Hepatocyte (in vitro differentiated cells): ENCODE measurements at regions not wholly inside any gene's neighbourhood (a gene's known extent, or its start where the extent isn't known, plus 50 kb on each side); places are given as distances from the start of the nearest gene placed in this dataset.

Source experiments
- DNase-seq: peaks from one replicate; pipeline ENCODE4 v3.0.0-alpha.2; 2016; ENCODE audit warnings: low spot score
- H2AFZ ChIP-seq: fragments of 200-600 bp; sonication (generic); 2 replicates; pipeline ENCODE4 v1.6.0; 2016; ENCODE audit warnings: antibody characterized with exemption, mild to moderate bottlenecking
- H3K27ac ChIP-seq: fragments of 200-600 bp; sonication (generic); 2 replicates; pipeline ENCODE4 v1.5.1; 2016; ENCODE audit warnings: mild to moderate bottlenecking
- H3K27me3 ChIP-seq: fragments of 200-600 bp; sonication (generic); 2 replicates; pipeline ENCODE4 v1.6.1; 2016
- H3K36me3 ChIP-seq: fragments of 200-600 bp; sonication (generic); replicated peaks from 2 replicates; pipeline ENCODE4 v1.5.1; 2016; ENCODE audit warnings: low read depth; ENCODE audit not compliant: insufficient read depth
- H3K4me1 ChIP-seq: fragments of 200-600 bp; sonication (generic); 2 replicates; pipeline ENCODE4 v1.5.1; 2016; ENCODE audit warnings: mild to moderate bottlenecking, moderate library complexity; ENCODE audit not compliant: insufficient read depth
- H3K4me2 ChIP-seq: fragments of 200-600 bp; sonication (generic); 2 replicates; pipeline ENCODE4 v1.6.0; 2016
- H3K4me3 ChIP-seq: fragments of 200-600 bp; sonication (generic); 2 replicates; pipeline ENCODE4 v1.5.1; 2016; ENCODE audit warnings: mild to moderate bottlenecking
- H3K79me2 ChIP-seq: fragments of 200-600 bp; sonication (generic); 2 replicates; pipeline ENCODE4 v1.6.0; 2017; ENCODE audit warnings: mild to moderate bottlenecking
- H3K9me2 ChIP-seq: fragments of 200-600 bp; sonication (generic); replicated peaks from 2 replicates; pipeline ENCODE4 v1.6.0; 2017; ENCODE audit warnings: mild to moderate bottlenecking; ENCODE audit not compliant: insufficient read depth
- H3K9me3 ChIP-seq: fragments of 200-600 bp; sonication (generic); 2 replicates; pipeline ENCODE4 v1.5.1; 2016; ENCODE audit warnings: low read depth, mild to moderate bottlenecking
- H4K20me1 ChIP-seq: fragments of 200-600 bp; sonication (generic); 2 replicates; pipeline ENCODE4 v1.6.0; 2016; ENCODE audit warnings: mild to moderate bottlenecking; ENCODE audit not compliant: insufficient read depth, poor library complexity, severe bottlenecking
- EZH2 ChIP-seq: fragments of 200-600 bp; sonication (generic); IDR thresholded peaks from 2 replicates; pipeline ENCODE4 v1.6.1; 2016; ENCODE audit warnings: antibody characterized with exemption, mild to moderate bottlenecking, borderline replicate concordance
- EZH2phosphoT487 ChIP-seq: fragments of 200-600 bp; sonication (generic); IDR thresholded peaks from one replicate; pipeline ENCODE4 v1.6.1; 2018; ENCODE audit warnings: antibody characterized with exemption, mild to moderate bottlenecking, low read depth, moderate library complexity; ENCODE audit not compliant: unreplicated experiment, severe bottlenecking
- WGBS: methylation state at CpG from one replicate; pipeline ENCODE4 v1.1.6; 2016; ENCODE audit warnings: low lambda C conversion rate; ENCODE audit errors: missing lambda C conversion rate; 5-methylcytosine and 5-hydroxymethylcytosine counted together
- TF ChIP-seq, protein P1 (sequence below): fragments of 200-600 bp; sonication (generic); IDR thresholded peaks from 2 replicates; pipeline ENCODE4 v1.5.1; 2016; ENCODE audit warnings: antibody characterized with exemption, mild to moderate bottlenecking; ENCODE audit not compliant: poor library complexity

DNA sequence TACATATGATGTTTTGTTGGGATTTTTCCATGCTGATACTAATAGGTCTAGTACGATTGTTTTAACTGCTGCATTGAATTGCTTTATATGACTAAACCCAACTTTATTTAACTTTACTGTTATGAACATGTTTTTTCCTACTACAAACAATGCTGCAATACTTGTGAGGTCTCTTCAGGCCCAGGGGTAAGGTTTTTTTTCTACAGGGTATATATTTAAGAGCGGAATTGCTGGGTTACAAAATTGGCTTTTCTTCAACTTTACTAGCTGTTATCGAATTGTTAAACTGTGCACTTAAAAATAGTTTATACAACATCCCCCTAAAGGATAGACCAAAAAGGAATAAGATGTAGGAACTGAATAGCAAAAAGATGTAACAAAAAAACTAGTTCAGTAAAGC lies 78.5 kb upstream of the TMEM178A start:
- H3K79me2 ChIP-seq = no peaks in the 10 kb centered on the region
- TF ChIP-seq EZH2phosphoT487 (no peak), EZH2 (no peak)
- TF ChIP-seq, protein P1, sequence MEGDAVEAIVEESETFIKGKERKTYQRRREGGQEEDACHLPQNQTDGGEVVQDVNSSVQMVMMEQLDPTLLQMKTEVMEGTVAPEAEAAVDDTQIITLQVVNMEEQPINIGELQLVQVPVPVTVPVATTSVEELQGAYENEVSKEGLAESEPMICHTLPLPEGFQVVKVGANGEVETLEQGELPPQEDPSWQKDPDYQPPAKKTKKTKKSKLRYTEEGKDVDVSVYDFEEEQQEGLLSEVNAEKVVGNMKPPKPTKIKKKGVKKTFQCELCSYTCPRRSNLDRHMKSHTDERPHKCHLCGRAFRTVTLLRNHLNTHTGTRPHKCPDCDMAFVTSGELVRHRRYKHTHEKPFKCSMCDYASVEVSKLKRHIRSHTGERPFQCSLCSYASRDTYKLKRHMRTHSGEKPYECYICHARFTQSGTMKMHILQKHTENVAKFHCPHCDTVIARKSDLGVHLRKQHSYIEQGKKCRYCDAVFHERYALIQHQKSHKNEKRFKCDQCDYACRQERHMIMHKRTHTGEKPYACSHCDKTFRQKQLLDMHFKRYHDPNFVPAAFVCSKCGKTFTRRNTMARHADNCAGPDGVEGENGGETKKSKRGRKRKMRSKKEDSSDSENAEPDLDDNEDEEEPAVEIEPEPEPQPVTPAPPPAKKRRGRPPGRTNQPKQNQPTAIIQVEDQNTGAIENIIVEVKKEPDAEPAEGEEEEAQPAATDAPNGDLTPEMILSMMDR = no peak

DNA sequence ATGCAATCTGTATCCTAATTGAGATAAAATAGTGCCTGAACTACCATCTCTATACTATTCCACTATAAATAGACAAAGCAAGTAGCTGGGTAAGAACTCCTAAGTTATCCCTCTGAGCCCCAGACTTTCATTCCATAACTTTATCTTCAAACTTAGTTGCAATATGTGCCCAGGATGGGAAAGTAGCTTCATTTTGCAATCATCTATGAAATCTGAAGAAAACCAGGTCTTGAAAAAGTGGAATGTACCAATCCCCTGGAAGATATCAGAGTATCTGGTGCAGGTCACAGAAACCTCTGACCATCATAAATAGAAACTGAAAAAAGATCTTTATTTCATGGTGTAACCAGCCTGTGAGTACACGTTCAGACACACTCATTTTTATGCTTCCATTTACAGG lies 78.1 kb upstream of the TMEM178A start:
- DNase-seq = no peak
- peaks cover 4% of the 10 kb centered on the region for H3K4me1 ChIP-seq
- H3K4me2 ChIP-seq = no peak overlapping the region
- 86% methylated on average over 1 of the region's 1 CpG for WGBS
- no peaks in the 10 kb centered on the region for H3K9me2 ChIP-seq
- H3K9me3 ChIP-seq = no peaks in the 10 kb centered on the region
- H4K20me1 ChIP-seq = no peaks in the 10 kb centered on the region
- H3K79me2 ChIP-seq = no peaks in the 10 kb centered on the region
- no peaks in the 10 kb centered on the region for H3K27me3 ChIP-seq
- no peak for TF ChIP-seq EZH2
- no peak for TF ChIP-seq EZH2phosphoT487
- TF ChIP-seq, protein P1 = no peak
- no peak overlapping the region for H3K27ac ChIP-seq
- H3K4me3 ChIP-seq = no peak overlapping the region
- H3K36me3 ChIP-seq = no peaks in the 10 kb centered on the region
- no peak overlapping the region for H2AFZ ChIP-seq

More for the DNA sequence above, 78.5 kb upstream of the TMEM178A start:
- Histone ChIP-seq H3K9me3 (no peaks in the 10 kb centered on the region), H3K36me3 (no peaks in the 10 kb centered on the region), H3K27me3 (no peaks in the 10 kb centered on the region), H3K4me3 (no peak overlapping the region), H4K20me1 (no peaks in the 10 kb centered on the region), H2AFZ (no peak overlapping the region), H3K4me1 (peaks cover 4% of the 10 kb centered on the region), H3K9me2 (no peaks in the 10 kb centered on the region), H3K4me2 (no peak overlapping the region), H3K27ac (no peak overlapping the region)
- WGBS = 94% methylated on average over 3 of the region's 3 CpGs
- DNase-seq = no peak

DNA sequence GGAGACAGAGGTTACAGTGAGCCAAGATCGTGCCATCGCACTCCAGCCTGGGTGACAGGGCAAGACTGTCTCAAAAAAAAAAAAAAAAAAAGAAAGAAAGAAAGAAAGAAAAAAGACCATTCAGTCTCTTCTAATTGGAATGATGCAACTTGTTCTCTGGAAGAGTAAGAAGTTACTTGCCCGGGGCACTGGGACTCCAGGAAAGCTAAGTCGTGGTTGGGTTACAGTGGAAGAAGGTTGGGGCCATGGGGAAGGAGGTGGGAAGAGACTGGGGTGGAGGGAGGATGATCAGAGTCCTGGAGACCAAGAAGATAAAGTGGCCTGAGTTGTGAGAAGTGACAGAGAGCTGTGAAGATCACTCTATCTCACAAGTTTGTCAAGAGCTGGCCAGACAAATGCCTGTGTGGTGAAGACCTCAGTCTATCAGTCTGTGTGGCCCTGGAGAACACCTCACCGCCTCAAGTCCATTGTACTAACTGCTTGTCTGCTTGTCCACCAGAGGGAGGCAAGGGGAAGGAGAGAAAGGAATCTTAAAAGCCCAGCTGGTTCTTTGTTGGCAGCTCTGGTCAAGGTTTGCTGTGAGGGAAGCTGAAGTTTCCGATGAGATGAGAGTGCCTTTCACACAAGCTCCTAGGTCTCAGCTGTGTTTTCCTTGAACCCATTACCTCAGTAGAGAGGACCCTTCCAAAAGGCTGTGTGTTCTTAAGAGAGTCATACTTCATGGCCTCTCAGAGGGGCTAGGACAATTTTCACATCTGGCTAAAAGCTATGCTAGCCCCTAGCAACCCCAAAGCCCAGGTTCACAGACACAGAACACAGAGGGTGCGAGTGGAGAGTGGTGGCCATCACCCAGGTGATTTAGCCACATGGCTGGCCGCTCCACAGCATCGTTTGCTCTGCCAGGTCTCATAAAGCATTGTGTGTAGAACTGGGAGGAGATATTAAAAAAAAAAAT lies 72.0 kb upstream of the TMEM178A start:
- no peaks in the 10 kb centered on the region for H3K36me3 ChIP-seq
- no peak overlapping the region for H3K27ac ChIP-seq
- no peaks in the 10 kb centered on the region for H3K9me3 ChIP-seq
- 77% methylated on average over 9 of the region's 9 CpGs for WGBS
- TF ChIP-seq, protein P1 = peak; percentile 48
- no peak for TF ChIP-seq EZH2
- no peak for TF ChIP-seq EZH2phosphoT487
- no peaks in the 10 kb centered on the region for H3K27me3 ChIP-seq
- H3K4me1 ChIP-seq = no peaks in the 10 kb centered on the region
- H3K4me2 ChIP-seq = no peak overlapping the region
- H4K20me1 ChIP-seq = no peaks in the 10 kb centered on the region
- no peak overlapping the region for H2AFZ ChIP-seq
- H3K79me2 ChIP-seq = no peaks in the 10 kb centered on the region
- DNase-seq = peak; percentile 54
- no peak overlapping the region for H3K4me3 ChIP-seq
- no peaks in the 10 kb centered on the region for H3K9me2 ChIP-seq
